A172 (cell line): ENCODE measurements at regions not wholly inside any gene's neighbourhood (a gene's known extent, or its start where the extent isn't known, plus 50 kb on each side); places are given as distances from the start of the nearest gene placed in this dataset.
A peak's percentile ranks its signal among the peaks of the same experiment; 100 is the strongest.
"Not testable (repeated sequence)": the region's sequence is repeated elsewhere in the genome, so short reads cannot be mapped to it uniquely, and the experiment has no call there.

Source experiments
- DNase-seq: peaks from one replicate; pipeline ENCODE4 v3.0.0-alpha.2; 2015; ENCODE audit warnings: low spot score

- no peak for DNase-seq
Measured at GRCh38 chr21:18715606-18716005, 312.0 kb upstream of the TMPRSS15 start.

- DNase-seq: no peak
Measured at GRCh38 chr21:18716578-18717138, 313.1 kb upstream of the TMPRSS15 start.

GRCh38 chr21:18722193-18722592 is 318.6 kb upstream of the TMPRSS15 start:
- no peak for DNase-seq

- DNase-seq: no peak
Measured at GRCh38 chr21:18723171-18723570, 319.6 kb upstream of the TMPRSS15 start.

- peak; percentile 9 for DNase-seq
Measured at GRCh38 chr21:18725653-18726052, 322.1 kb upstream of the TMPRSS15 start.

- DNase-seq: no peak
Measured at GRCh38 chr21:18741954-18742353, 338.4 kb upstream of the TMPRSS15 start.

GRCh38 chr21:18743531-18743930 is 339.9 kb upstream of the TMPRSS15 start:
- no peak for DNase-seq

- no peak for DNase-seq
Measured at GRCh38 chr21:18744840-18745239, 341.3 kb upstream of the TMPRSS15 start.

- not testable (repeated sequence) for DNase-seq
Measured at GRCh38 chr21:18752894-18753293, 349.3 kb upstream of the TMPRSS15 start.

GRCh38 chr21:18756272-18756671 is 352.7 kb upstream of the TMPRSS15 start:
- DNase-seq: peak; percentile 89

GRCh38 chr21:18759267-18759666 is 355.7 kb upstream of the TMPRSS15 start:
- DNase-seq: peak; percentile 9

GRCh38 chr21:18759751-18760161 is 356.2 kb upstream of the TMPRSS15 start:
- DNase-seq: peak; percentile 47

GRCh38 chr21:18760247-18760646 is 356.7 kb upstream of the TMPRSS15 start:
- DNase-seq: peak; percentile 63

GRCh38 chr21:18764720-18765119 is 361.1 kb upstream of the TMPRSS15 start:
- DNase-seq: no peak

- no peak for DNase-seq
Measured at GRCh38 chr21:18769599-18769998, 366.0 kb upstream of the TMPRSS15 start.

GRCh38 chr21:18771845-18772380 is 368.3 kb upstream of the TMPRSS15 start:
- DNase-seq: no peak

- DNase-seq: no peak
Measured at GRCh38 chr21:18772404-18772803, 368.8 kb upstream of the TMPRSS15 start.

- DNase-seq: no peak
Measured at GRCh38 chr21:18772897-18773296, 369.3 kb upstream of the TMPRSS15 start.

GRCh38 chr21:18776936-18777335 is 373.4 kb upstream of the TMPRSS15 start:
- no peak for DNase-seq

GRCh38 chr21:18782721-18783120 is 379.1 kb upstream of the TMPRSS15 start:
- DNase-seq: no peak

- DNase-seq: peak; percentile 57
Measured at GRCh38 chr21:18801468-18801867, 397.9 kb upstream of the TMPRSS15 start.

- no peak for DNase-seq
Measured at GRCh38 chr21:18803624-18804023, 400.0 kb upstream of the TMPRSS15 start.

GRCh38 chr21:18810136-18810535 is 406.6 kb upstream of the TMPRSS15 start:
- no peak for DNase-seq

GRCh38 chr21:18812308-18812707 is 408.7 kb upstream of the TMPRSS15 start:
- no peak for DNase-seq
